GM21717 (cell line): ENCODE measurements at regions not wholly inside any gene's neighbourhood (a gene's known extent, or its start where the extent isn't known, plus 50 kb on each side); places are given as distances from the start of the nearest gene placed in this dataset.

Experiments used
- ATAC-seq: cut with Tn5 transposase; IDR thresholded peaks from one replicate; pipeline ENCODE4 v1.9.1; 2021; ENCODE audit warnings: mild to moderate bottlenecking, moderate library complexity; ENCODE audit not compliant: unreplicated experiment

DNA sequence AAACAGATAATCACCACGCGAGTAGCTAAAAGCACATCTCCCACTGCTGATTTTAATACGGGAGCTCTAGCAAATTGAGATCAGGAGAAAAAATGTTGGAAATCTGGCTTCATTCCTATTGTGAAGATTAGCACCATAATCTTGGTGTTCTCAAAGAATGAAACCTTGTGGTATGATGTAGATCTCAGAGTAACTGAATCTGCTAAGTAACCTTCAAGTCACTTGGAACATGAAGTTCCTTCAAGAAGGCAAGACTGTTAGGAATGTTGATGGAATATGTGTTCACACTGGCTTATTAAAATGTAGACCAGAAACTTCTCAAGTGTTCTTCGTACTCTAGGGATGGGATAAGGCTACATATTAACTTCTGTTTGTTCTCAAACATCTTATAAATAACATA, 117.4 kb upstream of the CHRM3 start:
- ATAC-seq = no peak

GRCh38 chr1:239268007-239268406, 118.4 kb upstream of the CHRM3 start:
- no peak for ATAC-seq

GRCh38 chr1:239263801-239264200, 122.6 kb upstream of the CHRM3 start:
- ATAC-seq = no peak

DNA sequence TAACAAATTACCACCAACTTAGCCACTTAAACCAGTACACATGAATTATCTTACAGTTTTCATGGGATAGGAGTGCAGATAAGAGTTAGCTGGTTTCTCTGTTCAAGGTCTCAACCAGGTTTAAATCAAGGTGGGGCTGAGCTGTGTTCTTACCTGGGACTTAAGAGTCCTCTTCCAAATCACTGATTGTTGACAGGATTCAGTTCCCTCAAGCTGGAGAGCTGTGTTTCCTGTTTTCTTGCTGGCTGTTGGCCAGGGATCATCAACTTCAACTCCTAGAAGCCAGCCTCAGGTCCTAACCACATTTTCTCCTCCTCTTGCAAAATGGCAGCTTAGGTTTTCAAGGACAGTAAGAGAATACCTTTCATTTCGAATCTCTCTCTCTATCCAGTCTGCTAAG, 123.8 kb upstream of the CHRM3 start:
- ATAC-seq = no peak

DNA sequence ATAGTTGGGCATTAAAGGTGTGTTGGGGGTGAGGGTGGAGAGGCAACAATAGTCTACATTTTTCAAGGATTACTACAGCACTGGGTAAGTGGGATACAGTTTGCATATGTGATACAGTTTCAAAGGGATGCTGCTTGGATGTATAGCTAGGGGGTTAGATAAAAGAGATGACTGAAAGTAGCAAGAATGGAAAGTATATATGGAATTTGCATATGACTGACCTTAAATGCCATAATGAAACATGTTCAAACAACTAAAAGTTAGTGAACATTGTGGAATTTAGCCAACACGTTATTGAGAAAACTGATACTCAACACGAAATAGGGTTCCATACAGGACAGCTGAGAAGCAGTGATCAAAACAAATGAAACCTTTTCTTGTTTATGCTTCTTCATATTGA, 124.8 kb upstream of the CHRM3 start:
- no peak for ATAC-seq

GRCh38 chr1:239260842-239261241, 125.5 kb upstream of the CHRM3 start:
- ATAC-seq = no peak

DNA sequence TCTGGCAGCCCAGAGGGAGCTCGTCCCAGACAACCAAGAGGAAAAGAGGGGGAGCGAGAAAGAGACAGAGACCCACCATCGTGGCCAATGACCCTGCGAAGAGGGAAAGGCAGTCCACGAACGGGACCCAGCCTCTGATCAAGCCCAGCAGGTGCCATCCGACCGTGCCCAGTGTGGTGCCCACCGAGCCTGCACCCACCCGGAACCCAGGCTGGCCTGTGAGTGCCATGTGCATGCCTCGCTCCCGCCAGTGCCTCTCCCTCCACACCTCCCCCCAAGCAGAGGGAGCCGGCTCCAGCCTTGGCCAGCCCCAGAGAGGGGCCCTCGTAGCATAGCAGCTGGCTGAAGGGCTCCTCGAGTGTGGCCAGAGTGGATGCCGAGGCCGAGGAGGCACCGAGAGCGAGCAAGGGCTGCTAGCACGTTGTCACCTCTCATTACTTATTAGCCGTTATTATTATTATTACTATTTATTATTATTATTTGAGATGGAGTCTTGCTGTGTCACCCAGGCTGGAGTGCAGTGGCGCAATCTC, 130.7 kb upstream of the CHRM3 start:
- no peak for ATAC-seq

GRCh38 chr1:239254999-239255398, 131.4 kb upstream of the CHRM3 start:
- no peak for ATAC-seq

GRCh38 chr1:239253032-239253431, 133.3 kb upstream of the CHRM3 start:
- no peak for ATAC-seq

- no peak for ATAC-seq
Measured at GRCh38 chr1:239250353-239251035, 135.9 kb upstream of the CHRM3 start.

- no peak for ATAC-seq
Measured at GRCh38 chr1:239247285-239247684, 139.1 kb upstream of the CHRM3 start.

DNA sequence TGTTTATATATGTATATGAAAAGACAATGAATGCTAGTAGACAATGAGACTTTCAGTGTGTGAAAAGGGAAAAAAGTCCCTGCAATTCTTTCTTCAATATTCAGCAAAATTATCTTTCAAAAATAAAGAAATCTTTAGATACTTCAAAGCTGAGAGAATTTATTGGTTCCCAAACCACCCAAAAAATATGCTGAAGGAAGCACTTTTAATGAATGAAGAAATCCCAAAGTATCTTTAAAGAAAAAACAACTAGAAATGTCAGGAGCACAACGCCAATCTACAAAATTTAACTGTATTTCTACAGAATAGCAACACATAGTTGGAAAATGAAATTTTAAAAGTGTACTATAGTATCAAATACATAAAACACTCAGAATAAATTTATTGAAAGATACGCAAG, 142.3 kb upstream of the CHRM3 start:
- ATAC-seq = no peak

DNA sequence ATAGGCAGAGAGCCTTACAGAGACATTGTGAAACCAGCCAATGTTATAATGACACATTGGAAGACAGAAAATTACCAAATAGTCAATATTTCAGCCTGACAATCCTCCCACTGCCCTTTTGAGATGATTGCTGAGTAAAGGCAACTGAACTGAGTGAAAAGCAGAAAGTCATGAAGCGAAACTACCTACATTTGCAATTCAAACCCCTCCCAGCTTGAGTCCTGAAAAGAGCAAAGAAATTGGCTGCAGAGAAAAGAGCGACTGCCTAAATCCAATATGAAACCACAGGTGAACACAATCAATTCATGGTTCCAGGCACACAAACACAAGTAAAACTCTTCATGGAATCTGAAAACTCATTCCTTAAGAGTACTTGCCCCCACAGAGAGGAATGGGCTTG, 143.4 kb upstream of the CHRM3 start:
- no peak for ATAC-seq

GRCh38 chr1:239242404-239242803, 144.0 kb upstream of the CHRM3 start:
- no peak for ATAC-seq

DNA sequence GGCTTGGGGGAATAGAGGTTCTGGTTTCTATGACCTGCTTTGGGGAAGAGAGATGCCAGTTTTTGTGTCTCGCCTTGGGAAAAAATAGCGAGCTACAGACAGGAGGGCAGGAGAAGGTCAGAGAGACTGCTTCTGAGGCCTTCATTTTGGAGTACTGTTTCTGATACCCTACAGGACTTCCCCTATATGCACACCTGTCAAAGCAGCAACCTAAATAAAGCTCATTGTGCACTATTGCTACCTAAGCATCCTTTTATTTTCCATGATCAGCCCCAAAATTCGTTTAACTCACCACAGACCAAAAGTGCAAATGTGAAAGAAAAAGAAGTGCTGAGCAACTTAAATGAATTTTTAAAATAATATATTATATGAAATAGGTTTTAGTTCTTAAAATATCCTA, 145.6 kb upstream of the CHRM3 start:
- ATAC-seq = no peak

GRCh38 chr1:239239529-239239928, 146.8 kb upstream of the CHRM3 start:
- ATAC-seq = no peak

DNA sequence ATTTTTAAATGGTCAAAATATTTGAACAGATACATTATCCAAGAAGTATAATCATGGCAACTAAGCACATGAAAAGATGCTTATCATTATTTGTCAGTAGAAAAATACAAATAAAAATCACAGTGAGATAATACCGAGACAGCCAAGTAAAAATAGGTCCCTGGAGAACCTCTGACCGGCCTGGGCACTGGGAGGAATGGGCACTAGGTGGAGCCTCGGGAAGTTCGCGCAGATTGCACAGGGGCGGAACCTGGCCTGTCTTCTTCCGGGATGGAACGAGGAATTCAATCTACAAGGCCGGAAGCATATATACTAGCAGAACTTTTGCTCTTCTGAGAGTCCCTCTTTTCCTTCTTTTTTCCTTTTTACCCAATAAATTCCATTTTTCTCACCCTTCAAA, 148.5 kb upstream of the CHRM3 start:
- no peak for ATAC-seq

- ATAC-seq = no peak
Measured at GRCh38 chr1:239233626-239234025, 152.7 kb upstream of the CHRM3 start.

DNA sequence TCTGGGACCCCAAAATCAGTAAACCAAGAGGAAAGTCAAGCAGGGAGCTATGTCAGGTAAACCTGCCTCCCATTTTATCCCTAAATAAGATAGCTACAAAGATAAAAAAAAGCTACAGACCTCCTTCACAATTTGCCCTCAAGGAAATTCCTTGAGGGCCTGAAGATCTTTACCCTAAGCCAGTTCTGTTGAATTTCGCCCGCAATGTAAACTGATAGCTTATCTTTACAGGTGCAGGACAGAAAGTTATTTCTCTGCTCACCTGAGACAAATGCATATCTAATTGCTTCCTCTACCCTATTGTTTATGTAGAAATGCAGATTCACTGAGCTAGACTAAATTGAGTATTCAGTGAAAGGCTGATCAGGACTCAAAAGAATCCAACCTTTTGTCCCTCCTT, 153.4 kb upstream of the CHRM3 start:
- ATAC-seq = no peak

DNA sequence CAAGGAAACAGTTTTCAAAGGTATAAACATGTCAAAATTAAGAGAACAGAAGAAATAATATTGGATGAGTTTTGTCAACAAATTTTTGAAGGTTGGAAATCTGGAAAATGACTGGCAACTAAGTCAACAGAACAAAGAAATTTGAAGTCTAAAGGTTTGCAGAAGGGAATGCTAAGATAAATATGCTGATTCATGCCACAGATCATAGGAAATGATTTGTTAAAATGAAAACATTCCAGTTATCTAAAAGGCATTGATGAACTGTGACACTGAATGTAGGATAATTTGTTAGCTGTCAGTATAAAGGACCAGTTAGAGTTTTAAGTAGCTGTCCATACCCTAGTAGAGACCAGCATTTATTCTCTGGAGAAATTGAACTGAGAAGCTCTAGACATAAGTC, 157.9 kb upstream of the CHRM3 start:
- ATAC-seq = no peak

- ATAC-seq = no peak
Measured at GRCh38 chr1:239225396-239225795, 161.0 kb upstream of the CHRM3 start.

DNA sequence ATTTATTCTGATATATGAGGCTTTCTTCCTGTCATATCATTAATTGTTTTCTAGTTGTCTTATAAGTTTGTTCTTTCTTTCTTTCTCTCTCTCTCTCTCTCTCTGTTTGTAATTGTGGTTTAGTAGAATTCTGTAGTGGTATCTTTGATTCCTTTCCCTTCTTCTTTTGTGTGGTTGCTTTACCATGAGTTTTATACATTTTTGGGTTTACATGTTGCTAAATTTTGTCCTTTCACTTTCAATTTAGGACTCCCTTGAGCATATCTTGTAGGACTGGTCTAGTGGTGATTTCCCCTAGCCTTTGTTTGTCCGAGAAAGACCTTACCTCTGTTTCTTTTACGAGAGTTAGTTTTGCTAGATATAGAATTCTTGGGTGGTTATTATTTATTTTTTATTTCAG, 162.3 kb upstream of the CHRM3 start:
- ATAC-seq = no peak

DNA sequence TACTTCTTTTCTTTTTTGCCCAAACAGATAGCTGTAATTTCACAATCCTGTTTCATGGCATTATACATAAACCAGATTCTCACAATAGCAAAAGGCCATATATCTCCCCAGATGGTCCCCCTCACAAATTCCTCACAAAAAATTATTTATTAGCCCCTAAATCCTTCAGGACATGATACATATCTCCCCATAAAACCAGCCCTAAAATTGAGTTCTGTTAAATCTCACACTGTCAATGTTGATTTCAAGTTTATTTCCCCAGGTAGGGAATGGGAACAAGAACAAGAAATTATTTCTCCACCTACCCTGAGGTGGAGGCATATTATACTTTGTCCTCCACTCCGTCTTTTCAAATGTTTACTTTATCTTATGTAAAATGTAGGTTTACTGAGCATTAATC, 163.4 kb upstream of the CHRM3 start:
- no peak for ATAC-seq
